ENCODE measurements at regions not wholly inside any gene's neighbourhood (a gene's known extent, or its start where the extent isn't known, plus 50 kb on each side); places are given as distances from the start of the nearest gene placed in this dataset.

GRCh38 chr6:104572901-104573300 lies 286.8 kb downstream of the HACE1 start:
- TF ChIP-seq ZBTB7A (IDR thresholded peaks at IDR 0.05; ENCODE audit: low read depth) (no peak), RAD21 (IDR thresholded peaks at IDR 0.05; ENCODE audit: low read depth) (no peak), NFIC (IDR thresholded peaks at IDR 0.05) (no peak), TAF1 (IDR thresholded peaks at IDR 0.05; ENCODE audit: low read depth) (no peak), REST (IDR thresholded peaks at IDR 0.05; ENCODE audit: low read depth) (no peak), CREB1 (IDR thresholded peaks at IDR 0.05; ENCODE audit: low read depth) (no peak), EGR1 (IDR thresholded peaks at IDR 0.05) (no peak), TCF12 (IDR thresholded peaks at IDR 0.05; ENCODE audit: low read depth) (no peak), TEAD4 (IDR thresholded peaks at IDR 0.05) (no peak), FOXM1 (IDR thresholded peaks at IDR 0.05; ENCODE audit: borderline replicate concordance, low read depth) (no peak), EP300 (IDR thresholded peaks at IDR 0.05; ENCODE audit: borderline replicate concordance) (no peak), CEBPB (IDR thresholded peaks at IDR 0.05) (no peak), YY1 (IDR thresholded peaks at IDR 0.05; ENCODE audit: low read depth) (no peak), MAX (IDR thresholded peaks at IDR 0.05) (no peak)
- TF ChIP-seq, protein P1, sequence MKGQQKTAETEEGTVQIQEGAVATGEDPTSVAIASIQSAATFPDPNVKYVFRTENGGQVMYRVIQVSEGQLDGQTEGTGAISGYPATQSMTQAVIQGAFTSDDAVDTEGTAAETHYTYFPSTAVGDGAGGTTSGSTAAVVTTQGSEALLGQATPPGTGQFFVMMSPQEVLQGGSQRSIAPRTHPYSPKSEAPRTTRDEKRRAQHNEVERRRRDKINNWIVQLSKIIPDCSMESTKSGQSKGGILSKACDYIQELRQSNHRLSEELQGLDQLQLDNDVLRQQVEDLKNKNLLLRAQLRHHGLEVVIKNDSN (IDR thresholded peaks at IDR 0.05) = no peak

DNA sequence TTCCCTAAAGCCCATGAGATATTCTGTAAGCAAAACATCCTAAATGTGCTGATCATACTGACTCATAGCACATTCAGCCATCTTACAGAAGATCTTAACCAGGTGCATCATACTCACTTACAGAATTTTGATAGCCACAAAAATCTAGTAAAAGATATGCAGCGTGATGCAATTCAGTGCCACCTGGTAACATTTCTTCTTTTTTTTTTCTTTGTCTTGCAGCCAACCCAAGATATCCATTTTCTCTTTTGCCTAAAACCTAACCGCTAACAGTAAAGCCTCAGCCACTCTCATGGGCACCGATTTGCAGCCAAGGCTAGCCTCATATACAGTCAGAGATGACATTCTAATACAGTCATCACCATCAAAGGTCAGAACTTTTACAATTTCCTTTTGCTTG lies 293.3 kb downstream of the HACE1 start:
- TF ChIP-seq YY1 (IDR thresholded peaks at IDR 0.05; ENCODE audit: low read depth) (no peak), TCF12 (IDR thresholded peaks at IDR 0.05; ENCODE audit: low read depth) (no peak), ZBTB7A (IDR thresholded peaks at IDR 0.05; ENCODE audit: low read depth) (no peak), CREB1 (IDR thresholded peaks at IDR 0.05; ENCODE audit: low read depth) (no peak), CEBPB (IDR thresholded peaks at IDR 0.05) (no peak), FOXM1 (IDR thresholded peaks at IDR 0.05; ENCODE audit: borderline replicate concordance, low read depth) (no peak)

DNA sequence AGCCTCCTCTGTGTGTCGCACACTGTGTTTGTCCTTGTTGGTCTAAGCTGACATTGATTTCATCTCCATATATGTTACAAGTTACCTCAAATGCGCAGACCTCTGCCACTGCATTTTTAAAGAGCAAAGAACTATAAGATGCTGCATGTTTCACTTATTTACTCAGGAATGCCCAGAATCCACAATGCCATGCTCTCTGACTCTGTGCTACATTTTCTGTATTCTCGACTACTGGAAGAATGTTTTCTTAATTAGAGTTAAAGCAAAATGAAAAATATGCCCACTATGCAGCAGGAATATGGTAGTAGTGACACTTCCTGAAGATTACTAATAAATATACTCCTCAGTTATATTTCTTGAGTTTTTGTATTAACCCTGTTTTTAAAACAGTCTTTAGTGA lies 296.4 kb downstream of the HACE1 start:
- TF ChIP-seq TAF1 (IDR thresholded peaks at IDR 0.05; ENCODE audit: low read depth) = no peak
- TF ChIP-seq TCF12 (IDR thresholded peaks at IDR 0.05; ENCODE audit: low read depth) = no peak

GRCh38 chr6:104559435-104560202 lies 300.1 kb downstream of the HACE1 start:
- TF ChIP-seq TCF12 (IDR thresholded peaks at IDR 0.05; ENCODE audit: low read depth) = no peak
- TF ChIP-seq REST (IDR thresholded peaks at IDR 0.05; ENCODE audit: low read depth) = no peak
- no peak for TF ChIP-seq TEAD4 (IDR thresholded peaks at IDR 0.05)
- TF ChIP-seq NFIC (IDR thresholded peaks at IDR 0.05) = no peak
- no peak for TF ChIP-seq MAX (IDR thresholded peaks at IDR 0.05)
- no peak for TF ChIP-seq TAF1 (IDR thresholded peaks at IDR 0.05; ENCODE audit: low read depth)
- no peak for TF ChIP-seq RAD21 (IDR thresholded peaks at IDR 0.05; ENCODE audit: low read depth)
- TF ChIP-seq, protein P1 (IDR thresholded peaks at IDR 0.05) = no peak
- TF ChIP-seq ZBTB7A (IDR thresholded peaks at IDR 0.05; ENCODE audit: low read depth) = no peak
- no peak for TF ChIP-seq FOXM1 (IDR thresholded peaks at IDR 0.05; ENCODE audit: borderline replicate concordance, low read depth)
- TF ChIP-seq EGR1 (IDR thresholded peaks at IDR 0.05) = no peak
- TF ChIP-seq YY1 (IDR thresholded peaks at IDR 0.05; ENCODE audit: low read depth) = no peak
- no peak for TF ChIP-seq EP300 (IDR thresholded peaks at IDR 0.05; ENCODE audit: borderline replicate concordance)
- no peak for TF ChIP-seq CEBPB (IDR thresholded peaks at IDR 0.05)
- TF ChIP-seq CREB1 (IDR thresholded peaks at IDR 0.05; ENCODE audit: low read depth) = no peak

DNA sequence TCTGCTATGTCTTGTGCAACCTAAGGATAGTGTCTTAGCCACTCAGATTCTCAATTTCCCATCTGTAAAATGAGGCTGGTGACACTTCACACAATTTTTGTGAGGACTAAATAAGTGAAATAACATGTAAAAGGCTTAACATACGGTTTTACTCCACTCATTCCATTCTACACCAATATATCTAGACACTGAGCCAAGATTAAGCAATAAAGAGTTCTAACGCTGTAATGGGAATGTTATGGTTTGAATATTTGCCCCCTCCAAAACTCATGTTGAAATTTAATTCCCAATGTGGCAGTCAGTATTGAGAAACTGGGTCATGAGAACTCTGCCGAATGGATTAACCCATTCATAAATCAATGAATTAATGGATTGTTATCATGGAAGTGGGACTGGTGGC lies 301.0 kb downstream of the HACE1 start:
- TF ChIP-seq TAF1 (IDR thresholded peaks at IDR 0.05; ENCODE audit: low read depth) = no peak
- no peak for TF ChIP-seq FOXM1 (IDR thresholded peaks at IDR 0.05; ENCODE audit: borderline replicate concordance, low read depth)
- TF ChIP-seq CREB1 (IDR thresholded peaks at IDR 0.05; ENCODE audit: low read depth) = no peak
- TF ChIP-seq TCF12 (IDR thresholded peaks at IDR 0.05; ENCODE audit: low read depth) = no peak
- no peak for TF ChIP-seq REST (IDR thresholded peaks at IDR 0.05; ENCODE audit: low read depth)
- TF ChIP-seq, protein P1 (IDR thresholded peaks at IDR 0.05) = no peak
- no peak for TF ChIP-seq RAD21 (IDR thresholded peaks at IDR 0.05; ENCODE audit: low read depth)
- no peak for TF ChIP-seq CEBPB (IDR thresholded peaks at IDR 0.05)
- TF ChIP-seq EP300 (IDR thresholded peaks at IDR 0.05; ENCODE audit: borderline replicate concordance) = no peak
- no peak for TF ChIP-seq EGR1 (IDR thresholded peaks at IDR 0.05)
- no peak for TF ChIP-seq NFIC (IDR thresholded peaks at IDR 0.05)
- TF ChIP-seq ZBTB7A (IDR thresholded peaks at IDR 0.05; ENCODE audit: low read depth) = no peak
- no peak for TF ChIP-seq YY1 (IDR thresholded peaks at IDR 0.05; ENCODE audit: low read depth)
- no peak for TF ChIP-seq MAX (IDR thresholded peaks at IDR 0.05)
- TF ChIP-seq TEAD4 (IDR thresholded peaks at IDR 0.05) = no peak

Measured in Ishikawa (cell line).